GM12892 (cell line): ENCODE measurements at regions not wholly inside any gene's neighbourhood (a gene's known extent, or its start where the extent isn't known, plus 50 kb on each side); places are given as distances from the start of the nearest gene placed in this dataset.

Experiments
- POLR2A ChIP-seq: IDR thresholded peaks from 2 replicates; pipeline ENCODE4 v1.6.1; 2011; ENCODE audit warnings: low read depth, low read length, control low read depth
- POLR2AphosphoS5 ChIP-seq: IDR thresholded peaks from 2 replicates; pipeline ENCODE4 v1.6.1; 2011; ENCODE audit warnings: low read depth, low read length, control low read depth
- TAF1 ChIP-seq: IDR thresholded peaks from 2 replicates; pipeline ENCODE4 v1.6.1; 2011; ENCODE audit warnings: low read depth, mild to moderate bottlenecking, control low read depth, low read length, borderline replicate concordance

GRCh38 chr13:40052954-40053353 is 397.5 kb downstream of the COG6 start:
- TF ChIP-seq POLR2AphosphoS5 (no peak), POLR2A (no peak), TAF1 (no peak)
